NCI-H748 treated with DMSO at 0.1 percent for 48 hours (cell line): ENCODE measurements at regions not wholly inside any gene's neighbourhood (a gene's known extent, or its start where the extent isn't known, plus 50 kb on each side); places are given as distances from the start of the nearest gene placed in this dataset.

Source experiments
- DNase-seq: peaks from one replicate; lab custom pipeline; 2025; lab: John Stamatoyannopoulos, UW

GRCh38 chr12:90257927-90258624, 549.4 kb upstream of the ATP2B1 start:
- DNase-seq, result no peak

DNA sequence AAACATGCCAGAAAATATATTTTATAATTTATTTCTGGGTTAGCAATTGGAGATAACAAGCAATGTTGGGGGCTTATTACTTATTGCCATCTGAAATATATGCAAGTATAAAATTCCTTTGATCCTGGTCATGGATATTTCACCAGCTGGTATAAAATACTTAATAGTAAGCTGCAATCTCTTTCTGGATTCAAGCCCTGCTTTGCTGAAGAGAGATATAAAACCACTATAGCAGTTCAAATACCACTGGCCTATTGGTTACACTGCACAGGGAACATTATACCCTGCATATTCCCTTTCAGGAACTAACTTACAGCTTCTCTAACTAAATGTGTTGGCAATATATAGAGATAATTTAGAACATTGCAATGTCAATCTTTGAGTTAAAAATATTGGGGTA, 546.2 kb upstream of the ATP2B1 start:
- no peak for DNase-seq

DNA sequence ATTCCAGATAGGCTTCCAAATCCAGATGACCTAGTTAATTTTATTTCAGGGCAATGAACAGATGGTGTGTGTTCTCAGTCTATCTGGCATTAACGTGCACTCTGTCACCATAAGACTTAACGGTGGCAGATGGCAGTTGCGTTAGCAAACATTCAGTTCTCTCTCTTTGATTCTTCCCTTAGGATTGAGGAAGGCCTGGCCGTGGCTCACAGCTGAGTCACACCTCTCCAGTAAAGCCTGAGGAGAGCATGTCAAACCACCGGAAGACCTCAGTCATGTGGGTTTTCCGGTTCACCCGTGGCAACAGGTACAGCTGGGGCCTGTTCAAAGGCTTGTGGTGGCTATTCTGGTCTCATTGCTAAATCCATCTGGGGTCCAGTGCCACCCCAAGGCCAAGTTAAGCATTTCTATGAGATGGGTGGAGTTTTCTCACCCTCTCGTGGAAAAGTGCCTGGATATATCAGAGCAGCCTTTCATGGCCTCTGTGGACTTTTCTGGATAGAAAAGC, 545.1 kb upstream of the ATP2B1 start:
- DNase-seq, result no peak

GRCh38 chr12:90253136-90253535, 544.5 kb upstream of the ATP2B1 start:
- no peak for DNase-seq

- no peak for DNase-seq
Measured at GRCh38 chr12:90250766-90251165, 542.1 kb upstream of the ATP2B1 start.

DNA sequence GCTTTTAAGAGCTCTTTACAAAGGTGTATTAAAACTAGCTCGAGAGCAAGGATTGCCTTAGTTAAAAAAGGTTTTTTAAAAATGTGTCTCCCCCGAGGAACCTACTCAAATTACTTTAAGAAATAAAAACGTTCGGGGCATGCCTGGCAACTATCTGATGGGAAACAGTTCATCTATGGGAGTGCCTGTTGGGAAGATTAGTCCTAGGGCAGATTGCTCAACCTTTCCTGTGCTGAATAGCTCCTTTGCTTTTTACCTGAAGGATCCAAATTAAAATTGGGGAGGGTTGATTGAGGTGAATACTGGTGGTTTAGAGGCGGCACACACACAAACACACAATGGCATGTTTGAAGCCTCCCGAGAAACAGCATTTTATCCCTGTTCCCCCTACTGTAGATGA, 541.4 kb upstream of the ATP2B1 start:
- no peak for DNase-seq

DNA sequence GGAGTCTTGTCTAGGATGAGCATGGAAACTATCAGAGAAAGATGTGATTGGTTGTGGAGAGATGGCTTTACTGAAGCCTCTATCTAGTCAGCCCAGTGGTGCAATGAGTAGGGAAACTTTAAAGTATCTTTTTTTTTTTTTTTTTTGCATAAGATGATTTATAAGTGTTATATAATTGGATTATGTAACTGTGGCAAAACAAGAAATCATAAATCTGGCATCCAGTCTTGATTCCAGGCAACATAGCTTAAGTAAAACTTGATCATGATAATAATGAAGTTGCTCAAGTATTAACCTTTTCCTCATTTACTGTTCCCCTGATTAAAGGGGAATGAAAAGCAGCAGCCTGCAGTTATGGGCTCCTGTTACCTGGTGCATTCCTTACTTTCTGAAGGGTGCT, 538.0 kb upstream of the ATP2B1 start:
- no peak for DNase-seq

- no peak for DNase-seq
Measured at GRCh38 chr12:90245391-90245790, 536.8 kb upstream of the ATP2B1 start.

DNA sequence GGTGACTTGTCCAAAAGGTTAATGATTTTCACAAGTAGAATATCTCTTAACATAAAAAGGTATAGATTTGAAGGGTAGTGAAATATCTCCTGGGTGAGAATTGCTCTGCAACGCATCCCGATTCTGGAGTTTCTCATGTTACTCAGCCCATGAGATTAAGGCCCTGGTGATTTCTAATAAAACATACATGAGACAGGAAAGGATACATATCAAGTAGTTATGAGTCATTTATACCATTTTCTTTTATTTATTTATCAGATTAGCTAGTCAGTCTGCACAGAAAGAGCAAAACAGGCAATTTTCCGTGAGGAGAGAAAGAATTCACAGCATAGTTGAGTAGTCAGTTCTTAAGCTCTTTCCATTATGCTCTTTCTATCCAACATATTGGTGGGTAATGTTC, 535.6 kb upstream of the ATP2B1 start:
- DNase-seq, result no peak

DNA sequence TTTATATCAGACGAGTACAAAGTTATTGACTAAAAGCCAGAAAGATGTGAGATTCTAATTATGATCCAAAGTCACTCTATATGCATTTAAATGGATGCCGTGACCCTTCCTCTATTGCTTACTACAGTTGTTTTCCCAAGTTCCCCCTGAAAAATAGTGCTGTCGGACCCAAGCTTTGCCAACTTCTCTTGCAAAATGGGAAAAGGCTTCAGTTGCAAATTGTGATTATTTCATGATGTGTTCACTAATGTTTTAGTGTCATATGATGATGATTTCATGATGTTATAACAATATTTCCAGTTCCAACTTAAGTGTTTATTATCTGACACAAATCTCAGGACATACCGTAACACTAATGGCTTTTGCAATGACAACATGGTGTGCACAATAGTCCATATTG, 534.6 kb upstream of the ATP2B1 start:
- DNase-seq, result no peak

GRCh38 chr12:90239732-90240260, 531.2 kb upstream of the ATP2B1 start:
- no peak for DNase-seq

GRCh38 chr12:90238663-90239271, 530.1 kb upstream of the ATP2B1 start:
- DNase-seq, result no peak

GRCh38 chr12:90237841-90238240, 529.2 kb upstream of the ATP2B1 start:
- DNase-seq, result no peak

GRCh38 chr12:90235642-90236041, 527.0 kb upstream of the ATP2B1 start:
- no peak for DNase-seq

GRCh38 chr12:90234472-90234871, 525.8 kb upstream of the ATP2B1 start:
- no peak for DNase-seq

- no peak for DNase-seq
Measured at GRCh38 chr12:90233168-90234100, 524.8 kb upstream of the ATP2B1 start.

- DNase-seq, result no peak
Measured at GRCh38 chr12:90229407-90230170, 521.0 kb upstream of the ATP2B1 start.

DNA sequence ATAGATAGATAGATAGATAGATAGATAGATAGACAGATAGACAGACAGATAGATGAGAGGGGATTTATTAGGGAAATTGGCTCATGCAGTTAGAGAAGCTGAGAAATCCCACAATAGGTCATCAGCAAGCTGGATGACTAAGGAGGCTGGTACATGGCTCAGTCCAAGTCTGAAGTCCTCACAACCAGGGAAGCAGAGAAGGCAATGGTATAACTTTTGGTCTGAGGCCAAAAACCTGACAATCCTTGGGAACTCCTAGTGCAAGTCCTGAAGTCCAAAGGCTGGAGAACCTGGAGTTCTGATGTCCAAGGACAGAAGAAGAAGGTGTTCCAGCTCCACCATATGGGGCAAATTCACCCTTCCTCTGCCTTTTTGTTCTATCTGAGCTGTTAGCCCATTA, 517.6 kb upstream of the ATP2B1 start:
- no peak for DNase-seq

GRCh38 chr12:90216815-90217214, 508.2 kb upstream of the ATP2B1 start:
- DNase-seq, result no peak

- DNase-seq, result no peak
Measured at GRCh38 chr12:90216020-90216552, 507.4 kb upstream of the ATP2B1 start.

DNA sequence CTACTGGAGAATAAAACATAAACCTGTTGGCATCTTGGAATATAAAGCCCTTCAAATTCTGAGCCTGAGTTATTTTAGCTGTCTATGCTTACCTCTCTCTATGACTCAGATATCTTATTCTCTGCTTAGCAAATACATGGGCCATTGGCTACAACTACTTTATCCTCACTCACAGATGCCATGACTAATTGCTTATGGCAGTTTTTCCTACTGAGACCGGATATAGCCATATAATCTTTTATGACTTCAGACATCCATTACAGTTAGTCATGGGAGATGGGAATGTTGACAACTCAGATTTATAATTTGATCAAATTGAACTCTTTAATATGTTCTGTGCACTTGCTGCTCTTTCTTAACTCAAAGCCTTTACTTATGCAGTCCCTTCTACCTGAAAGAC, 502.4 kb upstream of the ATP2B1 start:
- no peak for DNase-seq
